ENCODE measurements at regions not wholly inside any gene's neighbourhood (a gene's known extent, or its start where the extent isn't known, plus 50 kb on each side); places are given as distances from the start of the nearest gene placed in this dataset.

DNA sequence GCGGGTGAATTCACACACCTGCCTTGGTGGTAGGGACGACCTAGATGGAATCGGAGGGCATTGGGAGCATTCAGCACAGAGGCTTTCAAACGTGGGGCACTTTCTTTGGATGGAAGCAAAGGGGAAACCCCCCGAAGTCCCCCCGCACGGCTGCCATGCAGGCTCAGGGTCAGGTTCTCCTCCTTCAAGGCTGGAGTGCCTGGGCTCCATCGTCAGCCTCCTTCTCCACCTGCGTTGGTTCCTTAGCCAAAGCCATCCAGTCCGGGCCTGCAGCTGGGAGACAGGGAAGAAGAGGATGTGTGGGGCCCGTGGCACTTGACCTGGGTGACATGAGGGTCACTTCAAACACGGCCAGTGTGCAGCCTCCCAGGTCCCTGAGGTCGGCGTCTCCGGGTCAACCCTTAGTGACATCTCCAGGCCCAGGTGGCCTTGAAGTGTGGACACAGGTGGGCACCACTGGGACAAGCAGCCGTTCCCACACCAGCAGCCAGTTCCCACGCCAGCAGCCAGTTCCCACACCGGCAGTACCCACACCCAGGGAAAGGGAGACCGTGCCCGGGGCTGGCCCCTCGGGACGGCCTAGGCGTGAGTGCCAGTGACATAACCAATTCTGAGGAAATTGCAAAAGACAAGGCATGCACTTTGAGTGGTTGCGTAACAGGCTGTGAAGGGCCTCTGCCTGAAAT lies 116.0 kb downstream of the SOX1 start:
- Histone ChIP-seq H3K27me3 (ENCODE audit: control insufficient read depth in 2 of 2, insufficient read depth in 2 of 2, low read length in 2 of 2) (no peaks in the 10 kb centered on the region), H3K27ac (ENCODE audit: low read depth in 2 of 2, low read length in 2 of 2) (no peak overlapping the region), H3K9me3 (ENCODE audit: control insufficient read depth in 2 of 2, low read length in 2 of 2) (no peaks in the 10 kb centered on the region), H3K4me3 (ENCODE audit: low read length in 2 of 2) (no peak overlapping the region), H3K9ac (ENCODE audit: low read depth in 1 of 2, low read length in 2 of 2) (no peak overlapping the region), H3K36me3 (ENCODE audit: control insufficient read depth in 2 of 2, insufficient read depth in 2 of 2, low read length in 2 of 2) (no peaks in the 10 kb centered on the region), H3K4me1 (ENCODE audit: control insufficient read depth in 2 of 2, insufficient read depth in 2 of 2, low read length in 2 of 2) (no peaks in the 10 kb centered on the region)

DNA sequence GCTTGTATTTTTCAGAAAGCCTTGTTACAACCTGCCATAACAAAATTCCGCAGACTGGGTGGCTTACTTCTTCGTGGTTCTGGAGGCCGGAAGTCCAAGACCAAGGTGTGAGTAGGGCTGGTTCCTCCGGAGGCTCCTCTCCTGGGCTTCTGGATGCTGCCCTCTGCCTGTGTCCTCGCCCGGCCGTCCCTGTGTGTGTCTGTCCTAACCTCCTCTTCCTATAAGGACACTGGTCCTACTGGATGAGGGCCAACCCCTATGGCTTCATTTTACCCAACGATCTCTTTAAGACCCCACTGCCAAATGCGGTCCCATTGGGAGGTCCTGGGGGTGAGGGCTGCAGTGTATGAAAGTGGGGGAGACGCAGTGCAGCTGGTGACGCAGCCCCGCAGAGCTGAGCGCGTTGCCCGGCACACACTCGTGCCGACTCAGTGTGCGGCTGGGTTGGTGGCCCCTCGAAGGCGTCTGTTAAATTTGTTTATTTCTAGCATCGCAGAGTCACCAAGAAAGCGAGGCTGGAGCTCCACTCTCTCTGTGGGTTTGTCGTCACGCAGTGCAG lies 116.7 kb downstream of the SOX1 start:
- Histone ChIP-seq H3K4me1 (ENCODE audit: control insufficient read depth in 2 of 2, insufficient read depth in 2 of 2, low read length in 2 of 2) (no peaks in the 10 kb centered on the region), H3K4me3 (ENCODE audit: low read length in 2 of 2) (no peak overlapping the region), H3K9me3 (ENCODE audit: control insufficient read depth in 2 of 2, low read length in 2 of 2) (no peaks in the 10 kb centered on the region), H3K9ac (ENCODE audit: low read depth in 1 of 2, low read length in 2 of 2) (no peak overlapping the region), H3K27me3 (ENCODE audit: control insufficient read depth in 2 of 2, insufficient read depth in 2 of 2, low read length in 2 of 2) (no peaks in the 10 kb centered on the region), H3K36me3 (ENCODE audit: control insufficient read depth in 2 of 2, insufficient read depth in 2 of 2, low read length in 2 of 2) (no peaks in the 10 kb centered on the region), H3K27ac (ENCODE audit: low read depth in 2 of 2, low read length in 2 of 2) (no peak overlapping the region)

DNA sequence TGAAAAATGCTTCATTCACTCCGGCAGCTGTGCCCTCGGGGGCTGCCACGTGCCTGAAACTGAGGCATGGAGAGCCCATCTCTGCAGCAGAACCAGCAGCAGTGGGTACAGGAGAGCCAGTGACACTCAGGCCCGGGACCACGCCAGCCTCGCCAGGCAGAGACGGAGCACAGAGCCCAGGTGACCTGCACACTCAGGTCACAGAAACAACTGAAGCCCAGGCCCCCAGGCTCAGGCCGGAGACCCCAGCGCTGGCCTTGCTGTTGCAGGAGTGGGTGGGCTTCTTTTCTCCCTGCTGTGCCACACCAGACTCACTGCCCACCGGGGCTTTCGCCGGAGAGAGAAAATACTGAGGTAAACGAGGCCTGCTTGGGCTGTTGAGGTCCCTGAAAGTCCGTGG lies 117.3 kb downstream of the SOX1 start:
- Histone ChIP-seq H3K4me3 (ENCODE audit: low read length in 2 of 2) (no peak overlapping the region), H3K27ac (ENCODE audit: low read depth in 2 of 2, low read length in 2 of 2) (no peak overlapping the region), H3K36me3 (ENCODE audit: control insufficient read depth in 2 of 2, insufficient read depth in 2 of 2, low read length in 2 of 2) (no peaks in the 10 kb centered on the region), H3K4me1 (ENCODE audit: control insufficient read depth in 2 of 2, insufficient read depth in 2 of 2, low read length in 2 of 2) (no peaks in the 10 kb centered on the region), H3K9ac (ENCODE audit: low read depth in 1 of 2, low read length in 2 of 2) (no peak overlapping the region), H3K9me3 (ENCODE audit: control insufficient read depth in 2 of 2, low read length in 2 of 2) (no peaks in the 10 kb centered on the region), H3K27me3 (ENCODE audit: control insufficient read depth in 2 of 2, insufficient read depth in 2 of 2, low read length in 2 of 2) (no peaks in the 10 kb centered on the region)

DNA sequence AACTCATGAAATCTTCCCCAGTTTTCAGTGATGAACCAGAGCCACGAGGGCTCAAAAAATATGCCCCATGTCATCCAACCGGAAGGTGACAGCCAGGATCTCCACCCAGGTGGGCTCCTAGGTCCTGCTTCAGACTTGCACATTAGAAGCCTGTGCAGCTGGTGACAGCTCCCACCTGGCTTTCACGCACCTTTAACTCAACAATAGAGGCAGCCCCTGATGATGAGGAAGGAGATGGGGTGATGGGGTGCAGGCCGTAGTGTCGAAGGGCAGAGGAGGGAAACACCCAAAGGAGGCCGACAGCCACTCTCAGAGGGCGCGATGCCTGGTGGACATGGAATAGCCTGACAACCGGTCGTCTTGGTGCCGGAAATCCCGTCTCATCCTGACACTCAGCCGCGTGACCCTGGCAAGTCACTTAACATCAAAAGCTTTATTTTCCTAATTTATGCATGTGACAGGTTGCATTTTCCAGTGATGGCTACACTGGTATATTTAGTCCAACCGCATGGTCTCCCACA lies 118.0 kb downstream of the SOX1 start:
- Histone ChIP-seq H3K27ac (ENCODE audit: low read depth in 2 of 2, low read length in 2 of 2) (no peak overlapping the region), H3K36me3 (ENCODE audit: control insufficient read depth in 2 of 2, insufficient read depth in 2 of 2, low read length in 2 of 2) (no peaks in the 10 kb centered on the region), H3K27me3 (ENCODE audit: control insufficient read depth in 2 of 2, insufficient read depth in 2 of 2, low read length in 2 of 2) (no peaks in the 10 kb centered on the region), H3K9me3 (ENCODE audit: control insufficient read depth in 2 of 2, low read length in 2 of 2) (no peaks in the 10 kb centered on the region), H3K9ac (ENCODE audit: low read depth in 1 of 2, low read length in 2 of 2) (no peak overlapping the region), H3K4me3 (ENCODE audit: low read length in 2 of 2) (no peak overlapping the region), H3K4me1 (ENCODE audit: control insufficient read depth in 2 of 2, insufficient read depth in 2 of 2, low read length in 2 of 2) (no peaks in the 10 kb centered on the region)

DNA sequence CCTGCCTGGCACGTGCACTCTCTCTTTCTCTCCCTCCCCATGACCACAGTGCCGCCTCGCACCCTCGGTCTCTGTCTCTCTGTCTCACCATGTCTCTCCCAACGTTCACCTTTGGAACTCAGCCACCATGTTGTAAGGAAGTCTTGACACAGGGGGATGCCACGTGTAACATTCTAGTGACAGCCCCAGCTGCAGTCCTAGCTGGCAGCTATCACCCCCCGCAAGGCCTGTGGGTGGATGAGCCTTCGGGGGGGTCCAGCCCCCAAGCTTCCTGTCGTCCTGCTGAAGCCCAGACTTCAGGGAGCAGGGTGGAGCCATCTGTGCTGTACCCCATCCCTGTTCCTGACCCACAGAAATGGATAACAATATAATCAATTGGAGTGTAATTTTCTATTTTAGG lies 118.5 kb downstream of the SOX1 start:
- Histone ChIP-seq H3K4me1 (ENCODE audit: control insufficient read depth in 2 of 2, insufficient read depth in 2 of 2, low read length in 2 of 2) (no peaks in the 10 kb centered on the region), H3K36me3 (ENCODE audit: control insufficient read depth in 2 of 2, insufficient read depth in 2 of 2, low read length in 2 of 2) (no peaks in the 10 kb centered on the region), H3K27me3 (ENCODE audit: control insufficient read depth in 2 of 2, insufficient read depth in 2 of 2, low read length in 2 of 2) (no peaks in the 10 kb centered on the region), H3K9me3 (ENCODE audit: control insufficient read depth in 2 of 2, low read length in 2 of 2) (no peaks in the 10 kb centered on the region), H3K4me3 (ENCODE audit: low read length in 2 of 2) (no peak overlapping the region), H3K27ac (ENCODE audit: low read depth in 2 of 2, low read length in 2 of 2) (no peak overlapping the region), H3K9ac (ENCODE audit: low read depth in 1 of 2, low read length in 2 of 2) (no peak overlapping the region)

DNA sequence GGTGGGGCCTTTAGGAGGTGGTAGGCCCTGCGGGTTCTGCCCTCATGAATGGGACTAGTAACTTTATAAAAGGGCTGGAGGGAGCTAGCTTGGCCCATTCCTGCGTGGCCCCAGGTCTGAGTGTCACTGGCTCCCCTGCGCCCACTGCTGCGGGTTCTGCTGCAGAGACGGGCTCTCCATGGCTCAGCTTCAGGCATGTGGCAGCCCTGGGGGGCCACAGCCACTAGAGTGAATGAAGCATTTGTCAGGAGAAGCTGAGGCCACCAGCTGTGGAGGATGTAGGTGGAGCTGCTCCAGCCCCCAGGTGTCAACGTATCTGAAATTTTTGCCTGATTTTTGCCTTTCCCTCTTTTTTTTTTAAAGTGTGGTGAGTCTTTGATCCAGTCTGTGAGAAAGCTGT lies 119.1 kb downstream of the SOX1 start:
- H3K27ac ChIP-seq (ENCODE audit: low read depth in 2 of 2, low read length in 2 of 2) = no peak overlapping the region
- no peaks in the 10 kb centered on the region for H3K36me3 ChIP-seq (ENCODE audit: control insufficient read depth in 2 of 2, insufficient read depth in 2 of 2, low read length in 2 of 2)
- H3K9me3 ChIP-seq (ENCODE audit: control insufficient read depth in 2 of 2, low read length in 2 of 2) = no peaks in the 10 kb centered on the region
- no peak overlapping the region for H3K9ac ChIP-seq (ENCODE audit: low read depth in 1 of 2, low read length in 2 of 2)
- no peaks in the 10 kb centered on the region for H3K4me1 ChIP-seq (ENCODE audit: control insufficient read depth in 2 of 2, insufficient read depth in 2 of 2, low read length in 2 of 2)
- no peaks in the 10 kb centered on the region for H3K27me3 ChIP-seq (ENCODE audit: control insufficient read depth in 2 of 2, insufficient read depth in 2 of 2, low read length in 2 of 2)
- H3K4me3 ChIP-seq (ENCODE audit: low read length in 2 of 2) = no peak overlapping the region

DNA sequence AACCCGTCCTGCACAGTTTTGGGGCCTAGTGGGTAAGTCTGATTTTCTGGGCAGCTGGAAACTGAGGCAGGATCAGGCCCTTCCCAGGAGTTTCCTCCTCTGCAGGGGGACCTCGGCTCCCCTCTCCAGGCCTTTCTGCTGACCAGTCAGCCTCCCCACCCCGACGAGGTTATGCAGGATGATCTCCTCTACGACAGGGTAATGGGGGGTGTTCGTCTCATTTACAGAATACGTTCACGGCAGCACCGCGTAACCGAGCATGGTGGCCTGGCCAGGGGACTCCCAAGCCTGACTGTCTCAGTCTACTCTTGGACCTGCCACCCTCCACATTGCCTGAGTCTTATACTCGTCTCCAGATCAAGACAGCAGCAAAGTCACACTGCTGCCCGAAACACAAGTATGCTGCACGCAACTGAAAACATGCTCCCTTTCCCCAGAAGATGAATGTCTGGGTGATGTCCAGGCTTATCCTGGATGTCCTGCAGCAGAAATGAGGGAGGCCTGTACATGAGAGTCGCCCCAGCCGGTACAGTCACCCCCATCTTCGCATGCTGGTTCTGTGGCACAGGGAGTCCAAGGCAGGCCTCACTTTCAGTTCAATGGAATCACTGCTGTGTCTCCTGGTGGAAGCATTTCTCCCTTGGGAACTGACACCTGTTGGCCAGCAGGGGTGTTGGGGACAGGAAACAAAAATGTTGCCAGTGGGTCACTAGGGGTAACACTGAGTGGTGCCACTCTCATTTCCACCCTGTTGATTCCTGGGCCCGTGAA lies 120.8 kb downstream of the SOX1 start:
- Histone ChIP-seq H3K4me3 (ENCODE audit: low read length in 2 of 2) (no peak overlapping the region), H3K36me3 (ENCODE audit: control insufficient read depth in 2 of 2, insufficient read depth in 2 of 2, low read length in 2 of 2) (no peaks in the 10 kb centered on the region), H3K27me3 (ENCODE audit: control insufficient read depth in 2 of 2, insufficient read depth in 2 of 2, low read length in 2 of 2) (no peaks in the 10 kb centered on the region), H3K4me1 (ENCODE audit: control insufficient read depth in 2 of 2, insufficient read depth in 2 of 2, low read length in 2 of 2) (no peaks in the 10 kb centered on the region), H3K9ac (ENCODE audit: low read depth in 1 of 2, low read length in 2 of 2) (no peak overlapping the region), H3K9me3 (ENCODE audit: control insufficient read depth in 2 of 2, low read length in 2 of 2) (no peaks in the 10 kb centered on the region), H3K27ac (ENCODE audit: low read depth in 2 of 2, low read length in 2 of 2) (no peak overlapping the region)

DNA sequence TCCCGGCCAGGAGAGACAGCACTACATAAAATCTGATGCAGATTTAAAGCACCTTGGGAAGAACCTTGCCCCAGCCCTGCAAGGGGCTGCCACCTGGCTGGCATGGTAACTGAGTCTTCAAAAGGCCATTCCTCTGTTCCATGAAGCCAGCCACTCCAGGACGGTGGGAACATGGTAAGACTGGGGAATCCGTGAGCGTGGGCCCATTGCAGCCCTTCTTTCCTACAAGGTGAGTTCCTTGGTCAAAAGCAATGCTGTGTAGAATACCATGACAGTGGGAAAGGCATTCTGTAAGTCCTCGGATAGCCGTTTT lies 121.3 kb downstream of the SOX1 start:
- no peaks in the 10 kb centered on the region for H3K4me1 ChIP-seq (ENCODE audit: control insufficient read depth in 2 of 2, insufficient read depth in 2 of 2, low read length in 2 of 2)
- H3K9me3 ChIP-seq (ENCODE audit: control insufficient read depth in 2 of 2, low read length in 2 of 2) = no peaks in the 10 kb centered on the region
- H3K36me3 ChIP-seq (ENCODE audit: control insufficient read depth in 2 of 2, insufficient read depth in 2 of 2, low read length in 2 of 2) = no peaks in the 10 kb centered on the region
- H3K4me3 ChIP-seq (ENCODE audit: low read length in 2 of 2) = no peak overlapping the region
- H3K27me3 ChIP-seq (ENCODE audit: control insufficient read depth in 2 of 2, insufficient read depth in 2 of 2, low read length in 2 of 2) = no peaks in the 10 kb centered on the region
- no peak overlapping the region for H3K27ac ChIP-seq (ENCODE audit: low read depth in 2 of 2, low read length in 2 of 2)
- H3K9ac ChIP-seq (ENCODE audit: low read depth in 1 of 2, low read length in 2 of 2) = no peak overlapping the region

DNA sequence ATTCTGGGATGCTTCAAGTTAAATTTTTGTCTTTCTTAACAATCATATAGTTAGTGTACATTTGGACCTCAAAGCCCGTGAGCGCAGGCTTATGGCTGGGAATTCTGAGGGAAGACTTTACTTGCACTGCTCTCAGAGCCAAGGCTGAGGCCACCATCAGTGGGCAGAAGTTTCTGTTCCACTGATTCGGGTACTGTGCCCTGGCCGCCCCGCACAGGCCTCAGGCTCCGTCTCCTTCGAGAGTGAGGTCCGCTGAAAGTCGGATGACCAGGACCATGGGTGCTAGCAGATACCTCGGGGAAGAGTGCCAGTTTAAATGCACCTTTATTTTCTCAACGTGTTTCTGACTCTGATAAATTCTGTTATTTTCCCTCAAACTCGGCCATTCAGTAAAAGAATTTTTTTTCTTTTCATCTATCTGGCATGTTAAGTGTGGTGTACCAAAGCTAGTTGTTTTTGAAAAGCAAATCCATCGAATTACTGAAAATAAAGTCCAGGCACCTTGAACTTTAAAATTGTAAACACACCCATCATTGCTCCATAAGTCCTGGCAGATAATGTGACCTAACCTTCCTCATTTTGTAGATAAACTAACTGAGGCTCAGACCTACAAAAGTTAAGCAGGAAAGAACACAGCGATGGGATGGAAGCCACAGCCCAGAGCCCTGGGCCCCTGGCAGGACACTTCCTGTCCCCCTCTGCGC lies 126.7 kb downstream of the SOX1 start:
- H3K27me3 ChIP-seq (ENCODE audit: control insufficient read depth in 2 of 2, insufficient read depth in 2 of 2, low read length in 2 of 2) = no peaks in the 10 kb centered on the region
- no peaks in the 10 kb centered on the region for H3K9me3 ChIP-seq (ENCODE audit: control insufficient read depth in 2 of 2, low read length in 2 of 2)
- no peak overlapping the region for H3K9ac ChIP-seq (ENCODE audit: low read depth in 1 of 2, low read length in 2 of 2)
- no peak overlapping the region for H3K27ac ChIP-seq (ENCODE audit: low read depth in 2 of 2, low read length in 2 of 2)
- no peaks in the 10 kb centered on the region for H3K36me3 ChIP-seq (ENCODE audit: control insufficient read depth in 2 of 2, insufficient read depth in 2 of 2, low read length in 2 of 2)
- no peaks in the 10 kb centered on the region for H3K4me1 ChIP-seq (ENCODE audit: control insufficient read depth in 2 of 2, insufficient read depth in 2 of 2, low read length in 2 of 2)
- no peak overlapping the region for H3K4me3 ChIP-seq (ENCODE audit: low read length in 2 of 2)

DNA sequence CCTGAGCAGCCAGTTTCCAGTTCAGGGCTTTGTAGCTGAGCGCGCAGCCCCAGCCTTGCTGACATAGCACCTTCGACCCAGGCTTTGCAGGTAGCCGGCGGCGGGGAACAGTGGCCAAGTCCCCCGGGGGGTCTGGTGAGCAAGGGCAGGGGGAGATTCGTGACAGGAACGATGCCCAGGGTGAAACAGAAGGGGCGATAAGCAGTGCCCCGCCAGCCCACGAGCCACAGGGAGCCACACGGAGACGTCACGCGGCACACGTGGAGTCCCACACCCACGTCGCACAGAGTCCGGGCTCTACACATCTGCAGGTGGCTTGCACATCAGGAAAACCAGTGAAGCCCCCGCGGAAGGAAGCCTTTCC lies 127.2 kb downstream of the SOX1 start:
- H3K27me3 ChIP-seq (ENCODE audit: control insufficient read depth in 2 of 2, insufficient read depth in 2 of 2, low read length in 2 of 2) = no peaks in the 10 kb centered on the region
- H3K27ac ChIP-seq (ENCODE audit: low read depth in 2 of 2, low read length in 2 of 2) = no peak overlapping the region
- H3K4me3 ChIP-seq (ENCODE audit: low read length in 2 of 2) = no peak overlapping the region
- no peaks in the 10 kb centered on the region for H3K4me1 ChIP-seq (ENCODE audit: control insufficient read depth in 2 of 2, insufficient read depth in 2 of 2, low read length in 2 of 2)
- H3K9me3 ChIP-seq (ENCODE audit: control insufficient read depth in 2 of 2, low read length in 2 of 2) = no peaks in the 10 kb centered on the region
- no peak overlapping the region for H3K9ac ChIP-seq (ENCODE audit: low read depth in 1 of 2, low read length in 2 of 2)
- H3K36me3 ChIP-seq (ENCODE audit: control insufficient read depth in 2 of 2, insufficient read depth in 2 of 2, low read length in 2 of 2) = no peaks in the 10 kb centered on the region
